ENCODE measurements at regions not wholly inside any gene's neighbourhood (a gene's known extent, or its start where the extent isn't known, plus 50 kb on each side); places are given as distances from the start of the nearest gene placed in this dataset.

- no peaks in the 10 kb centered on the region for H3K79me1 ChIP-seq (ENCODE audit: insufficient read depth, low read depth, low read length, poor library complexity, severe bottlenecking)
- no peaks in the 10 kb centered on the region for H3K4me1 ChIP-seq (ENCODE audit: insufficient read depth, low read length)
- no peaks in the 10 kb centered on the region for H3K36me3 Mint-ChIP-seq (ENCODE audit: insufficient read depth in 1 of 3, low read depth in 3 of 3)
- H3K23me2 ChIP-seq (ENCODE audit: insufficient read length, low read depth, low read length, poor library complexity, severe bottlenecking), result no peaks in the 10 kb centered on the region
- H2BK120ac ChIP-seq (ENCODE audit: low read depth, low read length, poor library complexity, severe bottlenecking), result no peak overlapping the region
- no peaks in the 10 kb centered on the region for H3K27me3 ChIP-seq (ENCODE audit: insufficient read depth, low read length)
- H2AK5ac ChIP-seq (ENCODE audit: insufficient read length, low read length), result no peak overlapping the region
- no peaks in the 10 kb centered on the region for H3K9me3 Mint-ChIP-seq
- H4K91ac ChIP-seq (ENCODE audit: insufficient read length, low read depth, low read length), result no peak overlapping the region
- no peak overlapping the region for H4K8ac ChIP-seq (replicated peaks; ENCODE audit: insufficient read length, low read depth, low read length)
- DNase-seq, result no peak
- no peak overlapping the region for H2BK15ac ChIP-seq (ENCODE audit: low read depth, low read length)
- H3T11ph ChIP-seq (ENCODE audit: low read length), result no peak overlapping the region
- no peak overlapping the region for H3K27ac ChIP-seq (ENCODE audit: insufficient read length, low read depth, low read length)
- H3K56ac ChIP-seq (ENCODE audit: insufficient read length, low read depth, low read length), result no peak overlapping the region
- no peaks in the 10 kb centered on the region for H3K9me3 ChIP-seq (ENCODE audit: control insufficient read depth, low read depth, low read length)
- H2BK5ac ChIP-seq (ENCODE audit: insufficient read length, low read length), result no peak overlapping the region
- H3K4me3 Mint-ChIP-seq, result no peak overlapping the region
- no peak overlapping the region for H3K14ac ChIP-seq (ENCODE audit: insufficient read depth, low read length)
- no peak overlapping the region for H3K4ac ChIP-seq (ENCODE audit: low read depth, low read length)
- H2BK12ac ChIP-seq (ENCODE audit: insufficient read length, low read depth, low read length), result no peak overlapping the region
- no peak overlapping the region for H4K5ac ChIP-seq (ENCODE audit: insufficient read length, low read depth, low read length)
- H3K27me3 Mint-ChIP-seq (ENCODE audit: low read depth), result no peaks in the 10 kb centered on the region
- no peaks in the 10 kb centered on the region for H4K20me1 ChIP-seq (ENCODE audit: control insufficient read depth, insufficient read depth, insufficient read length)
- peaks cover 4 to 10% of the 10 kb centered on the region in 2 experiments; a peak in 3 of 4 replicates for H3K4me1 Mint-ChIP-seq
- WGBS (ENCODE audit: extremely low coverage, insufficient read length, low lambda C conversion rate), result no CpG with 5 or more reads among the region's 2 CpGs
- no peak for TF ChIP-seq CTCF (conservative IDR thresholded peaks at IDR 0.05)
- H2BK20ac ChIP-seq (ENCODE audit: low read depth, low read length, poor library complexity, severe bottlenecking), result no peak overlapping the region
- H2AFZ ChIP-seq (ENCODE audit: low read length), result no peak overlapping the region
- H3K23ac ChIP-seq (ENCODE audit: insufficient read length, low read depth, low read length), result no peak overlapping the region
- H3K79me2 ChIP-seq (ENCODE audit: insufficient read depth, low read length), result no peaks in the 10 kb centered on the region
- no peak overlapping the region for H3K27ac Mint-ChIP-seq
- H3K9ac ChIP-seq (ENCODE audit: extremely low read depth, insufficient read length, low read length), result no peak overlapping the region
- no peak overlapping the region for H3K4me2 ChIP-seq (ENCODE audit: insufficient read depth, insufficient read length, low read length)
- no peak overlapping the region for H3K18ac ChIP-seq (ENCODE audit: insufficient read length, low read depth, low read length)
These were observed 77.2 kb upstream of the PTCHD4 start for GRCh38 chr6:48188158-48188557.

Data from H9 (cell line).